HepG2 (cell line): ENCODE measurements at regions not wholly inside any gene's neighbourhood (a gene's known extent, or its start where the extent isn't known, plus 50 kb on each side); places are given as distances from the start of the nearest gene placed in this dataset.

Experiments
- ATAC-seq: fragments of 200-7000 bp; cut with Tn5 transposase; 3 replicates; pipeline ENCODE4 v1.9.1; 2020; ENCODE audit warnings: mild to moderate bottlenecking, moderate library complexity
- BruUV-seq: library from RNA; stranded (reverse); fragments of 400-500 nt; replicated peaks from 2 replicates; lab custom pipeline; 2021; lab: Mats Ljungman, UMichigan
- CTCF ChIA-PET: fragments of 300-600 bp; formaldehyde crosslinking; extraction: SDS; loops from one replicate; lab custom pipeline; 2021; ENCODE audit warnings: low total read pairs, inconsistent platforms, low intra/inter-chr PET ratio; lab: Yijun Ruan, JAX
- POLR2A ChIA-PET: fragments of 350-600 bp; sonication (Branson Sonifier 250); formaldehyde crosslinking; loops from one replicate; lab custom pipeline; 2020; ENCODE audit warnings: antibody characterized with exemption, inconsistent platforms; lab: Yijun Ruan, JAX
- DNase-seq: peaks from one replicate; pipeline ENCODE4 v3.0.0-alpha.2; 2015; ENCODE audit warnings: low spot score
- FAIRE-seq: peaks from 3 replicates; lab custom pipeline; 2011; peaks lifted over from hg19 to GRCh38; lab: Jason Lieb, UNC
- H2AFZ ChIP-seq: one replicate; pipeline ENCODE4 v1.6.1; 2011; ENCODE audit warnings: low read length, inconsistent platforms
- H3K27ac ChIP-seq: fragments of 300-600 bp; 3 replicates; pipeline ENCODE4 v1.8.0; 2011; ENCODE audit warnings: mixed run types, mild to moderate bottlenecking, mixed read lengths, low read length, inconsistent platforms; ENCODE audit not compliant: insufficient read depth; ENCODE audit errors: extremely low read length
- H3K27me3 ChIP-seq, 2 experiments: fragments of 200-600 bp in 1 of 2; 2 replicates in 1 of 2; 3 replicates in 1 of 2; pipeline versions ENCODE4 v1.6.0 to v1.8.0; 2011; ENCODE audit warnings: low read length in 2 of 2, mild to moderate bottlenecking in 2 of 2, moderate library complexity in 2 of 2, inconsistent platforms in 1 of 2; ENCODE audit not compliant: insufficient read depth in 2 of 2, control insufficient read depth in 1 of 2
- H3K36me3 ChIP-seq, 2 experiments: fragments of 200-600 bp in 1 of 2; replicated peaks in 1 of 2; 2 replicates in 1 of 2; 3 replicates in 1 of 2; pipeline versions ENCODE4 v1.5.1 to v1.8.0; 2011; ENCODE audit warnings: low read length in 2 of 2, inconsistent platforms in 1 of 2; ENCODE audit not compliant: insufficient read depth in 2 of 2, control insufficient read depth in 1 of 2
- H3K4me1 ChIP-seq: 2 replicates; pipeline ENCODE4 v1.5.1; 2012; ENCODE audit warnings: low read length, inconsistent platforms; ENCODE audit not compliant: insufficient read depth
- H3K4me2 ChIP-seq: 2 replicates; pipeline ENCODE4 v1.6.0; 2011; ENCODE audit warnings: low read depth, low read length, inconsistent platforms
- H3K4me3 ChIP-seq, 3 experiments: fragments of 200-600 bp in 1 of 3; sonication (generic), shearing (Covaris generic) in 1 of 3; replicated peaks in 1 of 3; 2 replicates each; pipeline ENCODE4 v1.5.1; 2011 to 2016; ENCODE audit warnings: low read length in 3 of 3, inconsistent platforms in 2 of 3, low read depth in 2 of 3, mild to moderate bottlenecking in 2 of 3, control low read depth in 1 of 3, mixed read lengths in 1 of 3; ENCODE audit not compliant: insufficient read depth in 1 of 3
- H3K79me2 ChIP-seq: one replicate; pipeline ENCODE4 v1.6.1; 2011; ENCODE audit warnings: low read length, inconsistent platforms; ENCODE audit not compliant: insufficient read depth
- H3K9ac ChIP-seq: 2 replicates; pipeline ENCODE4 v1.6.0; 2011; ENCODE audit warnings: mild to moderate bottlenecking, low read depth, low read length, inconsistent platforms; ENCODE audit not compliant: insufficient read depth
- H3K9me3 ChIP-seq: 2 replicates; pipeline ENCODE4 v1.5.1; 2012; ENCODE audit warnings: mild to moderate bottlenecking, low read length
- H4K20me1 ChIP-seq: 2 replicates; pipeline ENCODE4 v1.6.0; 2011; ENCODE audit warnings: inconsistent platforms, mild to moderate bottlenecking, low read length, moderate library complexity; ENCODE audit not compliant: insufficient read depth
- HNRNPH1 ChIP-seq: fragments of 200-400 bp; formaldehyde crosslinking; optimal IDR thresholded peaks from 2 replicates; pipeline ENCODE3; 2017; ENCODE audit warnings: mild to moderate bottlenecking, low read depth, low read length
- NCOA5 ChIP-seq: sonication (generic); formaldehyde crosslinking; IDR thresholded peaks from 2 replicates; pipeline ENCODE4 v1.4.0; 2020; ENCODE audit warnings: missing genetic modification reagents
- PRDM15 ChIP-seq: sonication (generic); formaldehyde crosslinking; IDR thresholded peaks from 2 replicates; pipeline ENCODE4 v1.4.0; 2020; ENCODE audit warnings: missing genetic modification reagents
- TBX2 ChIP-seq: sonication (generic); formaldehyde crosslinking; IDR thresholded peaks from 2 replicates; pipeline ENCODE4 v1.5.0; 2020; ENCODE audit warnings: missing genetic modification reagents, mild to moderate bottlenecking, borderline replicate concordance
- ZNF296 ChIP-seq: sonication (generic); formaldehyde crosslinking; conservative IDR thresholded peaks from 2 replicates; pipeline ENCODE4 v1.5.0; 2020; ENCODE audit warnings: mild to moderate bottlenecking, missing genetic modification reagents
- ZNF441 ChIP-seq: sonication (generic); formaldehyde crosslinking; IDR thresholded peaks from 2 replicates; pipeline ENCODE4 v1.7.0; 2021; ENCODE audit warnings: missing genetic modification reagents, borderline replicate concordance
- ZNF766 ChIP-seq: sonication (generic); formaldehyde crosslinking; IDR thresholded peaks from 2 replicates; pipeline ENCODE4 v1.5.0; 2020; ENCODE audit warnings: missing genetic modification reagents, borderline replicate concordance
- WGBS: methylation state at CpG from one replicate; pipeline ENCODE4 v1.1.6; 2017; ENCODE audit warnings: low lambda C conversion rate; 5-methylcytosine and 5-hydroxymethylcytosine counted together
- in situ Hi-C: cut with HindIII; loops from 2 replicates; pipeline ENCODE4 v1.10.0; 2017; ENCODE audit warnings: low pct_unique_long_range_greater_than_20kb; ENCODE audit not compliant: extremely low pct_ligation_motif_present
- intact Hi-C: fragments of 100-400 bp; cut with micrococcal nuclease; formaldehyde crosslinking; loops from one replicate; pipeline ENCODE4 v1.10.0; 2022; ENCODE audit not compliant: unreplicated experiment
- TF ChIP-seq, protein P1 (sequence below): sonication (generic); formaldehyde crosslinking; IDR thresholded peaks from 2 replicates; pipeline ENCODE4 v1.8.1; 2022; ENCODE audit warnings: mild to moderate bottlenecking, missing genetic modification reagents

- ChIA-PET POLR2A (no interaction called here), CTCF (no interaction called here)
- no peaks in the 10 kb centered on the region for H3K9me3 ChIP-seq
- 0% methylated on average over 1 of the region's 1 CpG for WGBS
- ATAC-seq (no peak), FAIRE-seq (no peak), DNase-seq (no peak)
- no peaks in the 10 kb centered on the region for H3K4me1 ChIP-seq
- H3K36me3 ChIP-seq, result no peaks in the 10 kb centered on the region
- no peaks in the 10 kb centered on the region for H4K20me1 ChIP-seq
- no peaks in the 10 kb centered on the region for H3K79me2 ChIP-seq
- H3K27me3 ChIP-seq, result no peaks in the 10 kb centered on the region; a peak in 2 of 5 replicates
- H3K4me2 ChIP-seq, result no peak overlapping the region
- TF ChIP-seq NCOA5, result no peak
- no peak for TF ChIP-seq ZNF296 (CRISPR knock-in tag)
- TF ChIP-seq HNRNPH1, result no peak
- TF ChIP-seq ZNF441, result no peak
- no peak for TF ChIP-seq ZNF766 (CRISPR knock-in tag)
- no peak for TF ChIP-seq PRDM15
- TF ChIP-seq, protein P1, sequence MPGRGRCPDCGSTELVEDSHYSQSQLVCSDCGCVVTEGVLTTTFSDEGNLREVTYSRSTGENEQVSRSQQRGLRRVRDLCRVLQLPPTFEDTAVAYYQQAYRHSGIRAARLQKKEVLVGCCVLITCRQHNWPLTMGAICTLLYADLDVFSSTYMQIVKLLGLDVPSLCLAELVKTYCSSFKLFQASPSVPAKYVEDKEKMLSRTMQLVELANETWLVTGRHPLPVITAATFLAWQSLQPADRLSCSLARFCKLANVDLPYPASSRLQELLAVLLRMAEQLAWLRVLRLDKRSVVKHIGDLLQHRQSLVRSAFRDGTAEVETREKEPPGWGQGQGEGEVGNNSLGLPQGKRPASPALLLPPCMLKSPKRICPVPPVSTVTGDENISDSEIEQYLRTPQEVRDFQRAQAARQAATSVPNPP (CRISPR knock-in tag), result no peak
- no peak for TF ChIP-seq TBX2
- no peak overlapping the region for H3K4me3 ChIP-seq
- intact Hi-C loops (no loop called here), in situ Hi-C loops (no loop called here)
- H3K27ac ChIP-seq, result no peak overlapping the region
- H3K9ac ChIP-seq, result no peak overlapping the region
- no peak overlapping the region for H2AFZ ChIP-seq
- BruUV-seq, result no TSS peak
These were observed 84.9 kb downstream of the ZNF365 start for GRCh38 chr10:62459072-62459471.
